ENCODE measurements at regions not wholly inside any gene's neighbourhood (a gene's known extent, or its start where the extent isn't known, plus 50 kb on each side); places are given as distances from the start of the nearest gene placed in this dataset.
"Not testable (repeated sequence)": the region's sequence is repeated elsewhere in the genome, so short reads cannot be mapped to it uniquely, and the experiment has no call there.

- Histone ChIP-seq H3K4me3 (no peak overlapping the region), H3K4me2 (peak overlapping the region in 3 of 11 experiments; percentile 31 to 79 (median 67); a peak in 5 of 22 replicates), H3K27me3 (no peaks in the 10 kb centered on the region), H4K20me1 (no peaks in the 10 kb centered on the region), H3K9ac (no peak overlapping the region), H3K27ac (no peak overlapping the region), H3K9me3 (replicated peaks in 1 of 11) (peaks cover 0 to 9% (median 4%) of the 10 kb centered on the region in 11 experiments; a peak in 4 of 22 replicates), H3K36me3 (no peaks in the 10 kb centered on the region), H3K4me1 (peaks cover 0 to 14% (median 0%) of the 10 kb centered on the region in 10 experiments; a peak in 8 of 20 replicates)
- TF ChIP-seq Cebpa-rat (IDR thresholded peaks at IDR 0.05): no peak
These were observed 148.0 kb upstream of the G2E3 start for GRCh38 chr14:30410986-30411385.

- not testable (repeated sequence) for H4K20me1 ChIP-seq; H3K36me3 ChIP-seq; H3K4me3 ChIP-seq; H3K27ac ChIP-seq; H3K27me3 ChIP-seq; H3K9me3 ChIP-seq (replicated peaks in 1 of 11); H3K9ac ChIP-seq; H3K4me2 ChIP-seq
- H3K4me1 ChIP-seq: peaks cover 0 to 14% (median 0%) of the 10 kb centered on the region in 10 experiments; a peak in 8 of 20 replicates
These were observed 145.8 kb upstream of the G2E3 start for GRCh38 chr14:30413184-30413583.

- no peak overlapping the region for H3K9ac ChIP-seq
- no peak for TF ChIP-seq Cebpa-rat (IDR thresholded peaks at IDR 0.05)
- H3K27ac ChIP-seq: no peak overlapping the region
- H3K4me3 ChIP-seq: no peak overlapping the region
- no peaks in the 10 kb centered on the region for H3K36me3 ChIP-seq
- no peak overlapping the region for H3K4me2 ChIP-seq
- H3K9me3 ChIP-seq (replicated peaks in 1 of 11): peaks cover 0 to 9% (median 4%) of the 10 kb centered on the region in 11 experiments; a peak in 4 of 22 replicates
- H4K20me1 ChIP-seq: no peaks in the 10 kb centered on the region
- no peaks in the 10 kb centered on the region for H3K4me1 ChIP-seq
- H3K27me3 ChIP-seq: no peaks in the 10 kb centered on the region
These were observed 141.8 kb upstream of the G2E3 start for GRCh38 chr14:30417121-30417520.

- Histone ChIP-seq H3K9me3 (replicated peaks in 1 of 11) (peaks cover 0 to 9% (median 4%) of the 10 kb centered on the region in 11 experiments; a peak in 4 of 22 replicates), H3K4me1 (no peaks in the 10 kb centered on the region), H3K4me2 (no peak overlapping the region), H4K20me1 (no peaks in the 10 kb centered on the region), H3K27me3 (no peaks in the 10 kb centered on the region), H3K27ac (no peak overlapping the region), H3K9ac (no peak overlapping the region), H3K36me3 (no peaks in the 10 kb centered on the region), H3K4me3 (no peak overlapping the region)
- TF ChIP-seq Cebpa-rat (IDR thresholded peaks at IDR 0.05): no peak
These were observed 141.0 kb upstream of the G2E3 start for GRCh38 chr14:30417999-30418398.

GRCh38 chr14:30419037-30419436 lies 139.9 kb upstream of the G2E3 start:
- H3K36me3 ChIP-seq: no peaks in the 10 kb centered on the region
- no peak overlapping the region for H3K4me2 ChIP-seq
- H3K9me3 ChIP-seq (replicated peaks in 1 of 11): 0 out of 22 replicates have a peak, but pooled peaks cover 0 to under 1% (median 0%) of the 10 kb centered on the region in 11 experiments
- H3K4me3 ChIP-seq: no peak overlapping the region
- H3K27ac ChIP-seq: no peak overlapping the region
- no peaks in the 10 kb centered on the region for H4K20me1 ChIP-seq
- no peaks in the 10 kb centered on the region for H3K4me1 ChIP-seq
- no peak overlapping the region for H3K9ac ChIP-seq
- H3K27me3 ChIP-seq: no peaks in the 10 kb centered on the region
- TF ChIP-seq Cebpa-rat (IDR thresholded peaks at IDR 0.05): no peak

DNA sequence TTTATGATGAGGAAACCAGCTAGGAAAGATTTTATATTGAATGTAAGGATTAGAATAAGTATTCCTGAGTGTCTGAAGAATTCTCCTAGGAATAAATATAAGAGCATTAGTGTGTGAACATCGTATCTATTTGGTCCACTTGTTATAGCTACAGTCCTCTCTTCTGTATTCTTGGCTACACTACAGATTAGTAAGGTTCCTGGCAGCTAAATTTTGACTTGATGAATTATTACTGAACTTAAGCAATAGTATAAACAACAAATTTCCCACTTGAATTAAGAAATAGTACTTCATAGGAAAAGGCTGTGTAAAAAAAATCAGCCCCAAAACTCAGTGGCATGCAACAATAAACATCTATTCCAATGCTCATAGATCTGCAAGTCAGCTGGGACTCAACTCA lies 138.4 kb upstream of the G2E3 start:
- no peak overlapping the region for H3K9ac ChIP-seq

GRCh38 chr14:30426463-30426862 lies 132.5 kb upstream of the G2E3 start:
- Histone ChIP-seq H3K4me3 (no peak overlapping the region), H3K27ac (no peak overlapping the region), H3K9ac (no peak overlapping the region), H3K9me3 (replicated peaks in 1 of 11) (peaks cover 0 to 4% (median 0%) of the 10 kb centered on the region in 11 experiments; a peak in 1 of 22 replicates), H3K4me1 (no peaks in the 10 kb centered on the region), H3K27me3 (no peaks in the 10 kb centered on the region), H3K4me2 (no peak overlapping the region), H3K36me3 (no peaks in the 10 kb centered on the region), H4K20me1 (no peaks in the 10 kb centered on the region)
- TF ChIP-seq Cebpa-rat (IDR thresholded peaks at IDR 0.05): no peak

More for the DNA sequence above, 138.4 kb upstream of the G2E3 start:
- no peak for TF ChIP-seq Cebpa-rat (IDR thresholded peaks at IDR 0.05)
- Histone ChIP-seq H3K4me3 (no peak overlapping the region), H3K4me1 (no peaks in the 10 kb centered on the region), H3K9me3 (replicated peaks in 1 of 11) (no peaks in the 10 kb centered on the region), H3K36me3 (no peaks in the 10 kb centered on the region), H4K20me1 (no peaks in the 10 kb centered on the region), H3K27ac (no peak overlapping the region), H3K27me3 (no peaks in the 10 kb centered on the region), H3K4me2 (no peak overlapping the region)

DNA sequence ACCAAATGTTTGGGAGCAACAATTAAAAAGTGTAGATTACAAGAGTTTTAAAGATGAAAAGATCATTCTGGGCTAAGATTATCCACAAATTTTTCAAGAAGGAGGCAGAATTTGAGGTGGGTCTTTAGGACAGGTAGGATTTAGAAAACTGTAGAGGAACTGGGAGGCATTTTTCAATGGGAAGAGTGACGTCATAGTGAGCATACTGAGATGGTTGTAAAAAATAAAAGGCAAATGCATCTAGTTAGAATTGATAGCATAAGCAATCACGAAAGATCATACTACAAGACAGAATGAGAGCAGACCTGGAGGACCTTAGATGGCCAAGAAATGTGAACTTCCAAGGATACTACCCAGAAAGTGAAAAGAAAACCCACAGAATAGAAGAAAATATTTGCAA lies 131.6 kb upstream of the G2E3 start:
- Histone ChIP-seq H3K36me3 (no peaks in the 10 kb centered on the region), H3K27ac (no peak overlapping the region), H3K9ac (no peak overlapping the region), H3K4me2 (no peak overlapping the region), H3K4me3 (no peak overlapping the region), H3K4me1 (no peaks in the 10 kb centered on the region), H4K20me1 (no peaks in the 10 kb centered on the region), H3K27me3 (no peaks in the 10 kb centered on the region), H3K9me3 (replicated peaks in 1 of 11) (peaks cover 0 to 4% (median 0%) of the 10 kb centered on the region in 11 experiments; a peak in 1 of 22 replicates)
- no peak for TF ChIP-seq Cebpa-rat (IDR thresholded peaks at IDR 0.05)

- Histone ChIP-seq H3K36me3 (no peaks in the 10 kb centered on the region), H3K4me3 (no peak overlapping the region), H3K27me3 (no peaks in the 10 kb centered on the region), H3K27ac (no peak overlapping the region), H4K20me1 (no peaks in the 10 kb centered on the region), H3K9me3 (replicated peaks in 1 of 11) (peaks cover 0 to 4% (median 0%) of the 10 kb centered on the region in 11 experiments; a peak in 1 of 22 replicates), H3K4me1 (no peaks in the 10 kb centered on the region), H3K9ac (no peak overlapping the region), H3K4me2 (no peak overlapping the region)
- TF ChIP-seq Cebpa-rat (IDR thresholded peaks at IDR 0.05): no peak
These were observed 131.1 kb upstream of the G2E3 start for GRCh38 chr14:30427846-30428245.

- Histone ChIP-seq H3K27ac (no peak overlapping the region), H3K9me3 (replicated peaks in 1 of 11) (peaks cover 0 to 4% (median 0%) of the 10 kb centered on the region in 11 experiments; a peak in 1 of 22 replicates), H3K4me3 (no peak overlapping the region), H3K27me3 (no peaks in the 10 kb centered on the region), H3K36me3 (no peaks in the 10 kb centered on the region), H3K4me2 (no peak overlapping the region), H4K20me1 (no peaks in the 10 kb centered on the region), H3K9ac (no peak overlapping the region), H3K4me1 (no peaks in the 10 kb centered on the region)
- no peak for TF ChIP-seq Cebpa-rat (IDR thresholded peaks at IDR 0.05)
These were observed 127.4 kb upstream of the G2E3 start for GRCh38 chr14:30431552-30431951.

Measured in BLaER1 treated with 17β-estradiol and CSF1 and Interleukin-3, amounts not matched to agents 10 nM and 100 nM (cell line).